SKM-1 treated with dmso at 0.1 percent for 144 hours (cell line): ENCODE measurements at regions not wholly inside any gene's neighbourhood (a gene's known extent, or its start where the extent isn't known, plus 50 kb on each side); places are given as distances from the start of the nearest gene placed in this dataset.

Experiments
- DNase-seq: peaks from one replicate; lab custom pipeline; 2025; ENCODE audit not compliant: unreplicated experiment; lab: John Stamatoyannopoulos, UW

DNA sequence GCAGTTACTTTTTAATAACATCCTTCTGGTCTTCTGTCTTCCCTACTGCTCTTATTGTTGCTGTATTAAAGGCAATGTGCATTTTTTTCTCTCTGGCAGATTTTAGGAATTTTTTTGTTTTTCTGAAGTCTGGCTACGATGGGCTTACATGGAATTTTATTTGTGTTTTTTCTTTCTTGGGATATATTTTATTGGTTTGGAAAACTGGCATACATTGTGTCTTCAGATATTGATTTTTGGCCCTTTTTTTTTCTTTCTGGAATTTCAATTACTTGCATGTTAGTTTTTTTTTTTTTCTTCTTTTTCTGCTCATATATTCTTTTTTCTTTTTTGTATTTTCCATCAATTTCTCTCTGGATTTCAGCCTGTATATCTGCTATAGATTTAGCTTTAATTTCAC, 442.1 kb upstream of the TRIB2 start:
- DNase-seq, result no peak

DNA sequence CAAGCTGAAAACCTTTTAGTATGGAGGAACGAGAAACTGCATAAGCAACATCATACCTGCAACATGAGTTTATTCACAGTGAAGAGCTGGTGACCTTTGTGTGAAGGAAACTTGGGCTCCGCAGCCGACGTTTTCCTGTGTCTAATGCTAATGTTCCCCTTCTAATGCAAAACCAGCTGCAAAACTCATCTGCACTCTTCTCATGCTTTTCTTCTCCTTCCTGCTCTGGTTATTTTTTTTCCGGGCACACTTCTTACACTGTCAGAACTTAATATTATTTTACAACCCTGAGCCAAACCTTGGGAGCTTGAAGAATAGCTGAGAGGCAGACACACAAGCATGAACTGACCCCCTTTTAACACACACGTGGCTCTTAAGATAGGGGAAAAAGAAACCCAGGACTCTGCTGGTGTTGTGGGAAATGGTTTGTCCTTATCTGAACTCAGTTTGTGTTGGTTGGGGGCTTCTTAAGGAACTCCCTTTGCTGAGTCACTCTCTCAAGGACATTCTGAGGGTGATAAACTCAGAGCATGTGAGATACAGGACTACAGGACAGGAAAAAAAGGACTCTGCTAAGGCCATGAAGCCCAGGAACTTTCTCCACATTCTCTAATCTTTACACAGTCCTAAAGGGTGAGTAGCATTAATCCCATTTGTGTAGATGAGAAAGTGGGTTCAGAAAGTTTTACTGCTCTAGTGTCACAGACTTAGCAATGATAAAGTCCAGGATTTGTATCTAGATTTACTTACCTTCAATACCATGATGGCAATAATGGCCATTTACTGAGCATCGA, 439.3 kb upstream of the TRIB2 start:
- DNase-seq, result no peak

DNA sequence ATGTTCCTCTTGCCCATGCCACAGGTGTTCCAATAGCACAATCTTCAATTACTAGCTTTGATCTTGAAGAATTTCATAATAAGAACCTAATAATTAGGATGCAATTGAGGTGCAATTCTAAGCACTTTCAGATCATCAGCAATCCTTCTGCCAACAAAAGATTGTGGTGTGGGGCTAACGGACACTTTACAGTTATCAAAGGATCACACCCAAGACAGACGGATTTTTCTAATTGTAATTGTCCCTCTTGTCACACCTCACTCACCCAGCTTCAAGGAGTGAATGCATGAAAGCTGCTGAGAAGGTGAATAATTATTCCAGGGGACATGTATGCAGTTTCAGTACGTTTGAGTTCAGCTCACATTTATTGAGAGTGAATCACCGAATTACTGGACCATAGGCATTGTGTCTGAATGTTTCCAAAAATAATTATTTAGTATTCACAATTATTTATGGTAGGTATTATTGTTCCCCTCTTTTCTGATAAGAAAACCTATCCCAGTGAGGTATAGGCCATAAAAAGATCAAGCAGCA, 438.5 kb upstream of the TRIB2 start:
- DNase-seq, result no peak

DNA sequence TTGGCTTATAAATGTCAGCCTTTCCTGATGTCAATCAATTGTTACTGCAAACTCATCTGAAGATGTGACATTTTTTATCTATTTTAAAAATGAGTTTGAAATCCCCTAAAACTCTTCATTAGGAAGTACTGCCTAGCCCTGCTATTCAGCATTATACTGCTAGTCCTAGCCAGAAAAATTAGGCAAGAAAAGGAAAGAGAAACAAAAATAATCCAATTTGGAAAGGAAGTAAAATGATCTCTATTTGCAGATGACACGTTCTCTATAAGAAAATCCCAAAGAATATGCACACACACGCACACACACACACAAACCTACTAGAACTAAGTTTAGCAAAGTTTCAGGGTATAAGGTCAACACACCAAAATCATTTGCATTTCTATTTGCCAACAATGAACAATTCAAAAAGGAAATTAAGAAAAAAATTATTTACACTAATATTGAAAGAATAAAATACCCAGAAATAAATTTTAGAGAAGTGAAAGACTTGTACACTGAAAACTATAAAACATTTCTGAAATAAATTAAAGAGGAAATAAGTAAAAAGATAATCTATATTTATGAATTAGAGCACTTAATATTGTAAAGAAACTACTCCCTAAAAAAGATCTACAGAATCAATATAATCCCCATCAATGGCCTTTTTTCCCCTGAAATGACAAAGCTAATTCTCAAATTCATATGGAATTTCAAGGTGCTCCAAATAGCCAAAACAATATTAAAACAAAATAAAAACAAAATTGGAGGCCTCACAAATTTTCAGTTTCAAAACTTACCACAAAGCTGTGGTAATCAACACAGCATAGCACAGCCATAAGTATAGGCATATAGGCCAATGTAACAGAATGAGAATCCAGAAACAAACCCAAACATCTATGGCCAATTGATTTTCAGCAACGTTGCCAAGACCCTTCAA, 433.7 kb upstream of the TRIB2 start:
- no peak for DNase-seq

DNA sequence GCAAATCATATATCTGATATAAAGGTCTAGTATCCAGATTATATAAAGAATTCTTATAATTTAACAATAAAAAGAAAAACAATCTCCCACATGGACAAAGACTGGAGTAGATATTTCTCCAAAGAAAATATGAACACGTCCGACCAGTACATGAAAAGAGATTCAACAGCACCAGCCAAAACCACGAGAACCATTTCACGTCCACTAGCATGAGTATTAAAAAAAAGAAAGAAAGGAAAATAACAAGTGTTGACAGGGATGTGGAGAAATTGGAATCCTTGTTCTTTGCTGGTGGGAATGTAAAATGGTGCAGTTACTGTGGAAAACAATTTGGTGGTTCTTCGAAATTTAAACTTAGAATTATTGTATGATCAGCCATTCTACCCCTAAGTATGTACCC, 432.7 kb upstream of the TRIB2 start:
- DNase-seq, result no peak

DNA sequence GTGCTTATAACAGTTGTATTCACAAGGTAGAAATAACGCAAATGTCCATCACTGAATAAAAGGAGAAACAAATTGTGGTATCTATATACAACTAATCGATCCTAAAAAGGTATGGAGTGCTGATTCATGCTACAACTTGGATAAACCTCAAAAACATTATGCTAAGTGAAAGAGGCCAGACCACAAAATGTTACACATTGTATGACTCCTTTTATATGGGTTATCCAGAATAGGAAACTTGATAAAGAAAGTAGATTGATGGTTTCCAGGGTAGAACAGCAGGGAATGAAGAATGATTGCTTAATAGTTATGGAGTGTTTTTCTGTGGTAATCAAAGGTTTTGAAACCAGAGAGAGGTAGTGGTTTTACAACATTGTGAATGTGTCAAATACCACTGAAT, 432.2 kb upstream of the TRIB2 start:
- DNase-seq, result no peak

DNA sequence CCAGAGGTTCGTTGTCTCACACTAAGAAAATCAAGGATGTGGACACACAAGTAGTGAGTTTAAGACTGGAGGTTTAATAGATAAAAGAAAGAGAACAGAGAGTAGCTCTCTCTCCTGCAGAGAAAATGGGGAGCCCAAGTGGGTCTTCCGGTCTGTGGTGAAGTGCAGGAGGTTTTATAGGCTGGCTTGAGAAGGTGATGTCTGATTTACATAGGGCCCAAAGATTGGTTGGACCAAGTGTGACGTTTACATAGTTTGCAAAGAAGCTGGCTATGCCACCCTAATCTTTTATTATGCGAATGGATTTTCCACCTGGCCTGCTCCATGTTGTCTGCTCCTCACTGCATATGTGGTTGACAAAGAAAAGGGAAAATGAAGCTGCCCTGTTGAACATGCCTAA, 430.4 kb upstream of the TRIB2 start:
- no peak for DNase-seq

DNA sequence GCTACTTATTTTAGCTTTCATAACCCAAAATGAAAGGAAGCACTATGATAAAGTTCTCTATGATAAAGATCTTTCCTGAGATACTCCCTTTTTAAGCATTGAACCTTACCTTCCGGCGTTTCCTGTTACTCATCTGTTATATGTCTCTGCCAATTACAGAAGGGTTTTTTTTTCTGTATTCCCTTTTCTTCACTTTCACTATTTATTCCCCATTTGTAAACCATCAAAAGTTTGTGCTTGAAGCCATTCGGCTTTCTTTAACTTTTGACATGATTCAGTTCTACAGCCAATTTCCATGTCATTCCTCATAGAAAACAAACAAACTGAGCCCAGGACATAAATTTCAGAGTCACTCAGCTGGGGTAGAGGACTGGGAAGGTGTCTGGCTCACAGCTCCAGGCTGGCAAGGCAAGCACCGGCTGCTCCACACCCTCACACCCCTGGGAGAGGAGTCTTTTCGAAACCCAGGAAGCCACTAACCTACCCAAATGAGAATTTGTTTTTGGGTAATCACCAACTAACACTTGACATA, 429.4 kb upstream of the TRIB2 start:
- no peak for DNase-seq

DNA sequence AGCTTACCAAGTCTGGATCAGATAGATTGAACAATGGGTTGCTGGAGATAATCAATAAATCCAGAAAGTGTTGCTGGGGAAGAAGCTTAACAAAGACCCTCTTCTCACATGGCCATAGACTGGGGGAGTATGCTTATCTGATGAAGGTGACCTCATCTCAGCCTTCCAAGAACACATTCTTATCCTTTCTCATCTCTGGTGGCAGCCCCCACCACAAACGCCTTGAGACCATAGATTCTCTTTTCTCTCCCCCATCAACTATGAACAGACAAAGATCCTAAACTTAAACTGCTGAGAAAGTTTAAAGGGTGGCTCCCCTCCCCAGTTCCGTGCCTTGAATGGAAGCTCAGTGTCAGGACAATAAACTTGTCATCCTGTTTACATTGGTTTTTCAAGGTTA, 428.7 kb upstream of the TRIB2 start:
- DNase-seq, result no peak

DNA sequence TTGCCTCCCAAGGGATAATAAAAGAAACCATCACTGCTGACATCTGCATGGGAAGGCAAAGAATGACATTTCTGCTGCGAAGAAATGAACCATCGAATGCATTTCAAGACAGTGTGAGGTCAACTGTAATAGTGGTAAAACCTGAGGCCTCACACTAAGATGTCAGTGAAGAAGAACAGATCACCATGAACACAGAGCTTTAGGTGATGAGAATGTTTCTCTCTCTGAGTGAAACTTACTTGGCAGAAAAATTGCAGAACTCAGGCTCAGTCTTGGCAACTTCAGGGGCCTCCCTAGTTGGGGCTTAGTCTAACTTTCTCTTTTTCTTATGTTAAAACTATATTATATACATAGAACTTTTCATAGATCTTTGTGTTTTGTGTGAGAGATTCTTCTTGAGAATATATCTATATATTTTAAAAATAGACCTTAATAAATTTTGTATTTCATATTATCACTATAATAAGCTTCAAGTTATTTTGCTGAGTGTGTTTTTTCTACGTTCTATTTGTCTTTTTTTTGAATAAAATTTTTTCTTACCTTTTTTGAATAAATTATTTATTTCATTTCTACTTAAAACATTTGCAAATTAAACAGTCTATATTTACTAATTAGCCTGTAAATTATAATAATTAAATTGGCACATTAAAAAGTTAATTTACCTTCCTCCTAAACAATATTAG, 427.5 kb upstream of the TRIB2 start:
- no peak for DNase-seq

DNA sequence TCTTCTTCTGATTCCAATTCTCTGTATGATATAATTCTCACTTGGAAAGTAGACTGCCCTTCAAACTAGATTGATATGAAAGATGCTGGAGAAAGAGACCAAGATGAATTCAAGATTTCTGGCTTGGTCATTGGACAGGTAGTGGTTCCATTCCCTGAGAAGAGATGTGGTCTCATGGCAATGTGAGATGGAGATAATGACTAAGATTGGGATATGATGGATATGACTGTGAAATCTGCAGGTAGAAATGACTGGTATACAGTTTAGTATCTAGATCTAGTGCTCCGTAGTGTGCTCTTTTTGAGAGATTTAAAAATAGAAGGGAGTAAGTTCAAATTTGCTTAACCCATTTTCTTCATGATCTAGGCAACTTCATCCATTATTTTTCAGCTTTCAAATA, 425.4 kb upstream of the TRIB2 start:
- no peak for DNase-seq

DNA sequence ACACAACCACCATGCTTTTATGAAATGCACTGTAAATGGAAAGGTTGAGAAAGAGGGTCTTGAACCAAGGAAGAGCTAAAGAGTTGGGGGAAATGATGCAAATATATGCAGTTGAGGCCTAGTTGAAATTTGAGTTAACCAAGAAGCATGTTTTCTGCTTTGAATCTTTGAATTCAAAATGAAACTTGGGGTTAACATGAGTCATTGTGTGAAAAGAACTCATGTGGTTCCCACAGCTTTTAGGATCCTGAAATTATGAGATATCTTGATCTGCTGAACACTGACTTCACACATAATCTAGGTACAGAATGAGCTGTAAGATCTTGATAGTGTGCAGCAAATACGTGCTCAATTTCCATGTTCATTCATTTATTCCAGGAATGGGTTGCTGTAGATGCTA, 422.9 kb upstream of the TRIB2 start:
- DNase-seq, result no peak

DNA sequence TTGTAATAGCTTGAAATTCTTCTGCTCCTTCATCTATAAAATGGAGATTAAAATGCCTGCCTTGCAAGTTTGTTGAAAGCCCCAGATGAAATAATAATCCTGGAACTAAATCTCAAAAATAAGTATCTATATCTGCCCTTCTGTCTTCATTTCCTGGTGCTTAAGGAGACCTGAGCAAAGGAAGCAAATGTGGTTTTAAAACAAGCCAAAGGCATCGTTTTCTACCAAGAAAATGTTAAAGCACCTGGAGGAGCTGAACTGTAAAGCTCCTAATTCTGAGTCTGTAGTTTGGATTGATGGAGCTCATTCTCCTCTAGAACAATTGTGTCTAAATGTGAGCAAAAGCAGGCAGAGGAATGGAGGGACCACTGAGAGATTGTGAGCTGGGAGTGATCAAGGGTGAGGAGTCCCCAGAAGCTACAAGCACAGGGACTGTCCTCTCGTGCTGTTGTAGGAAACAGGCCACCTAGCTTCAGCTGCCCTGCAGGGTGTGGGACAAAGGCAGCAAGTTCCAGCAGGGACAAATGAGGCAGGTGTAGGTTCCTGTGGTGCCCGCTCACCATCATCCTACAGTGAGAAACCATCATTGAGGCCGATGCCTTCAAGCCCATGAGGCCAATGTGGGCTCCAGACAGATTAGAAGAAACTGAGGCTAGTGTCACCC, 420.7 kb upstream of the TRIB2 start:
- DNase-seq, result no peak

DNA sequence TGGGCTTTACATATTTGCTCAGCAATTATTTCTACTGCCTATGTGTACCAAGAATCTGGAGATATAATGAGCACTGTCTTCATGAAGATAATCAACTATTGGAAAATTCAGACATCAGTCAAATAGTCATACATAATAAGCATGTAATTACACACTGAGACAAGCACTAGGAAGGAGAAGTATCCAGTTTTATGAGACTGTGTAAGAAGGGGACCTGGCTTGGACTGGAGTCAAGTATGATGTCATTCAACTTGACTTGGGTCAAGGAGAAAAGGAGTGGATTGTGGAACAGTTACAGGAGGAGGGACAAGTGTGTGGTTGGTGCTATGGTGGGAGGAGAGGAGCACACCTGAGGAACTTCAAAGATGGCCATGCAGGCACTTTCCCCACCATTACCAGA, 419.8 kb upstream of the TRIB2 start:
- DNase-seq, result no peak

DNA sequence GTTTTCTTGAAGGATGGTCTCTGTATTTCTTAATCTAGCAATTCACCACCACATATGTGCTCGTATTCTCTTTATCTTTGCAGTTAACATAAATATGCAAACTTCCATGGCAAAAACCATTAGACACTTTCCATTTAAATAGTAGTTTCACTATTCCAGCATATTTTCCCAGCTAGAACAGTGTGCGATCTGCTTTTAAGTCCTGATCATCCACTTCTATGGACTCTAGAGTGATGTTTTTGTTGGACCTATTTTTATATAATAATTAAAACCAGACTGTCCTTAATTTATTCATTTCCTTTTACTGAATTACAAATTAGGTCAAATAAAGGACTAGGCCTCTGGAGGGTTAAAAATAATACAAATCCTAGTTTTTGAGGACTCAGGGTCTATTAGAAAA, 418.4 kb upstream of the TRIB2 start:
- no peak for DNase-seq

DNA sequence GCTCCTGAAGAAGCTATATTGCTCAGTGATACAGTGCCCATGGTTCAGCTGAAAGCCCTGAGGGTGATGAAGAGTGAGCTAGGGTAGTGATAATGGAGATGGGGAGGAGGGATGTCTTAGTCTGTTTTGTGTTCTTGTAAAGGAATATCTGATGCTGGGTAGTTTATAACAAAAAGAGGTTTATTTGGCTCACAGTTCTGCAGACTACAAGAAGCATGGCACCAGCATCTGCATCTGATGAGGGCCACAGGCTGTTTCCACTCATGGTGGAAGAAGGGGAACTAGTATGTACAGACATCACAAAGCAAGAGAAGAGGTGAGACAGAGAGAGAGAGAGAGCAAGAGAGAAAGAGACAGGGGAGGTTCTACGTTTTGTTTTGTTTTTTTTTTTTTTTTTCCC, 417.3 kb upstream of the TRIB2 start:
- DNase-seq, result no peak

DNA sequence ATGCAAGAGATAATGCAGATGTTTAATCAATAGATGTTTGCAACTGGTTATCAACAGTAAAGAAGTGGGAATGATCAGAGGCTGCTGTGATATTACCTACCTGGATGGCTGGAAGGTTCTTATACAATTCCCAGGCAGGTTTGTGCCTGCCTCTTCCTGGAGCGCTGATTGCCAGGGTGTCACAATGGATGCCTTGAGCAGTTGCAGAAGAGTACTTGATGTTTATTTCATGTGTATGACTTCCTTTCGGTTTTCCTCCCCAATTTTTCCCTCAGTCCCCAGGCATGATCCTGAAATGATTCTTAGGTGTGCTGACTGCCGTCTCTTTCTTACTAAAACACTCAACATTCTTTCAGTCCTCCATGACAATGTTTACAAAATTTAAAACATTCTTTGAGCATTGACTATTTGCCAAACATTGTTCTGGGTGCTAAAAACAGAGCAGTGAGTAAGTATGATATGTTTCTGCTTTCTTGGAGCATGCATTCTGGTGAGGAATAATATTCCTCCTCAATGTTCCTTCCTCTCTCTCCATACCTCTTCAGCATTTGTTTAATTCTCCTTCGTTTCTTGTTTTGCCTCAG, 416.6 kb upstream of the TRIB2 start:
- DNase-seq, result no peak

DNA sequence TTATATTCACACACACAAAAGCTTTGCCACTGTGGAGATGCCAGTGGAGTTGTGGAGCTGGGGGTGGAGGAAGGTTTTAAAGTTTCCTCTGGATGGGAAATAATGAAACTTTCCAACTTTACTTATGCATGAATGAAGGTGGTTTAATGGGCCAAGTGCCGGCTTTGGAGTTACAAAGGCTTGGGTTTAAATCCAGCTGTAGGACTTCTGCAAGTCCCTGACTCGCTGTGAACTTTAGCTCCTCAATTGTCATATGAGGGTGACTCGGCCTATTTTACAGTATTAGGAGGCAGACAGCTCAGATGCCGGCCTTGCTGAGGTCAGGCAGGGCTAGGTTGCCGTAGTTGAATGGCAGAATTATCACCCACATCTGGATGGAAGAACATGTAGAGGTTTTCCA, 415.8 kb upstream of the TRIB2 start:
- no peak for DNase-seq

DNA sequence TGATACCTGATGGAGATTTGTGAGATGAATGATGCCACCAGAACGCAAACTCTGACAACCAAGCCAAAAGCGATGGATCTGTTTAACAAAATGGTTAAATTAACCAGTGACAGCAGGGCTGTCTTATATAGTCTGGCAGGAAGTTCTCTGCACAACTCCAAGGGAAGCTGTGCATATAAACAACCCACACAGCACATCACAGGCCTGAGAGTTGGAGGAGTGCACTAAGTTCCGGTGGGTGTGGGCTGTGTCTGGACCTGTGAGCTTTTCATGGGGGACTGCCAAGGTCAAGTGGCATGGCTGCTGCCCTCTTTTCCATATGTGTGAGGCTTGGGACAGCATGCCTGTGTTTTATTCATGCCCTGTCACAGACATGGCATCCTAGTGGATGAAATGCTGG, 414.6 kb upstream of the TRIB2 start:
- DNase-seq, result no peak

DNA sequence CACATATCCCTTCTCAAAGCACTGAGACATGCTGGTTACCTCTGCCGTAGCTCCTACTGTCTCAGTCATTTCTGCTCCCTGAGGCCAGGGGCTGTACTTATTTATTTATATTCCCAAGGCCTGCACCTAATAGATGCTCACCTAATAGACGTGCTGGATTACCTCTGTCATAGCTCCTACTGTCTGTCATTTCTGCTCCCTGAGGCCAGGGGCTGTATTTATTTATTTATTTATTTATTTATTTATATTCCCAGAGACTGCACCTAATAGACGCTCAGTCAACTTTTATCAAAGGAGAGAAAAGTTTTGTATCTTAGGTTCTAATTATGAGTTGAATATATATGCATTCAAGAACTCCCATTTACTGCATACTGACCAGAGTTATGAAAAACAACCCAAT, 414.0 kb upstream of the TRIB2 start:
- DNase-seq, result no peak
